Trophoblast cell (in vitro differentiated cells and primary cell): ENCODE measurements at regions not wholly inside any gene's neighbourhood (a gene's known extent, or its start where the extent isn't known, plus 50 kb on each side); places are given as distances from the start of the nearest gene placed in this dataset.

ENCODE experiments used
- DNase-seq, 2 donors: peaks; one replicate each; pipeline ENCODE4 v3.0.0-alpha.2; 2016
- H2AFZ ChIP-seq: 2 replicates; pipeline ENCODE4 v1.6.1; 2013; ENCODE audit warnings: low read length, moderate library complexity, mild to moderate bottlenecking; ENCODE audit not compliant: insufficient read depth, poor library complexity
- H2AK5ac ChIP-seq: 2 replicates; pipeline ENCODE4 v1.6.1; 2013; ENCODE audit warnings: mild to moderate bottlenecking, low read length
- H2BK120ac ChIP-seq: 2 replicates; pipeline ENCODE4 v1.6.1; 2013; ENCODE audit warnings: low read length, mild to moderate bottlenecking, moderate library complexity; ENCODE audit not compliant: insufficient read depth, poor library complexity
- H2BK12ac ChIP-seq: 2 replicates; pipeline ENCODE4 v1.6.1; 2013; ENCODE audit warnings: mild to moderate bottlenecking, low read length, moderate library complexity
- H2BK5ac ChIP-seq: 2 replicates; pipeline ENCODE4 v1.6.1; 2013; ENCODE audit warnings: low read length, low read depth, moderate library complexity, mild to moderate bottlenecking; ENCODE audit not compliant: poor library complexity
- H3K14ac ChIP-seq: 2 replicates; pipeline ENCODE4 v1.6.1; 2013; ENCODE audit warnings: mild to moderate bottlenecking, low read length
- H3K18ac ChIP-seq: 2 replicates; pipeline ENCODE4 v1.6.1; 2013; ENCODE audit warnings: mild to moderate bottlenecking, low read length
- H3K23ac ChIP-seq: 2 replicates; pipeline ENCODE4 v1.6.1; 2013; ENCODE audit warnings: low read length
- H3K27ac ChIP-seq: 2 replicates; pipeline ENCODE4 v1.5.1; 2013; ENCODE audit warnings: low read depth, mild to moderate bottlenecking, inconsistent platforms, low read length, moderate library complexity
- H3K27me3 ChIP-seq: 2 replicates; pipeline ENCODE4 v1.6.1; 2013; ENCODE audit warnings: inconsistent platforms, mild to moderate bottlenecking, low read length, moderate library complexity; ENCODE audit not compliant: insufficient read depth
- H3K36me3 ChIP-seq, 2 experiments: 1 replicate in 1 of 2; 2 replicates in 1 of 2; pipeline ENCODE4 v1.6.1; 2013; ENCODE audit warnings: low read length in 2 of 2, mild to moderate bottlenecking in 2 of 2, moderate library complexity in 1 of 2; ENCODE audit not compliant: insufficient read depth in 2 of 2, control insufficient read depth in 1 of 2
- H3K4ac ChIP-seq: 2 replicates; pipeline ENCODE4 v1.6.1; 2013; ENCODE audit warnings: low read depth, mild to moderate bottlenecking, low read length, moderate library complexity
- H3K4me1 ChIP-seq, 2 experiments: 1 replicate in 1 of 2; 2 replicates in 1 of 2; pipeline ENCODE4 v1.6.1; 2013; ENCODE audit warnings: low read length in 2 of 2, mild to moderate bottlenecking in 2 of 2, moderate library complexity in 1 of 2; ENCODE audit not compliant: insufficient read depth in 2 of 2, control insufficient read depth in 1 of 2
- H3K4me2 ChIP-seq: 2 replicates; pipeline ENCODE4 v1.6.1; 2013; ENCODE audit warnings: inconsistent platforms, mild to moderate bottlenecking, low read length, moderate library complexity
- H3K4me3 ChIP-seq: 2 replicates; pipeline ENCODE4 v1.5.1; 2013; ENCODE audit warnings: mild to moderate bottlenecking, low read depth, low read length, inconsistent platforms
- H3K79me1 ChIP-seq: one replicate; pipeline ENCODE4 v1.6.1; 2013; ENCODE audit warnings: low read length
- H3K79me2 ChIP-seq: 2 replicates; pipeline ENCODE4 v1.6.1; 2013; ENCODE audit warnings: low read length, mild to moderate bottlenecking; ENCODE audit not compliant: control insufficient read depth, insufficient read depth, poor library complexity
- H3K9ac ChIP-seq: 2 replicates; pipeline ENCODE4 v1.6.1; 2013; ENCODE audit warnings: mild to moderate bottlenecking, low read length
- H3K9me3 ChIP-seq: 2 replicates; pipeline ENCODE4 v1.6.1; 2013; ENCODE audit warnings: low read depth, mild to moderate bottlenecking, control low read depth, inconsistent platforms, low read length; ENCODE audit not compliant: insufficient read depth
- H4K12ac ChIP-seq: 2 replicates; pipeline ENCODE4 v1.6.1; 2013; ENCODE audit warnings: low read depth, mild to moderate bottlenecking, low read length, moderate library complexity
- H4K8ac ChIP-seq: 2 replicates; pipeline ENCODE4 v1.6.1; 2013; ENCODE audit warnings: low read depth, mild to moderate bottlenecking, low read length, moderate library complexity
- H4K91ac ChIP-seq: one replicate; pipeline ENCODE4 v1.6.1; 2013; ENCODE audit warnings: low read depth, mild to moderate bottlenecking, low read length, moderate library complexity
- WGBS: extraction: QIAGEN DNeasy Blood & Tissue Kit; methylation state at CpG from one replicate; pipeline ENCODE4 v1.1.7; 2013; ENCODE audit warnings: missing lambda C conversion rate; ENCODE audit not compliant: insufficient read length, insufficient coverage; ENCODE audit errors: extremely low coverage; 5-methylcytosine and 5-hydroxymethylcytosine counted together

- Histone ChIP-seq H3K4me2 (no peak overlapping the region), H3K27me3 (no peaks in the 10 kb centered on the region), H2AK5ac (no peak overlapping the region), H2AFZ (no peak overlapping the region), H3K9ac (no peak overlapping the region), H2BK5ac (no peak overlapping the region), H2BK12ac (no peak overlapping the region), H4K8ac (no peak overlapping the region), H3K4ac (no peak overlapping the region), H3K18ac (no peak overlapping the region), H3K79me2 (no peaks in the 10 kb centered on the region), H3K23ac (no peak overlapping the region), H4K91ac (no peak overlapping the region), H3K79me1 (no peaks in the 10 kb centered on the region), H3K14ac (no peak overlapping the region), H4K12ac (no peak overlapping the region), H3K9me3 (no peaks in the 10 kb centered on the region), H3K36me3 (no peaks in the 10 kb centered on the region), H3K27ac (no peak overlapping the region), H3K4me3 (no peak overlapping the region), H3K4me1 (no peaks in the 10 kb centered on the region), H2BK120ac (no peak overlapping the region)
- WGBS, result no CpG with 5 or more reads among the region's 11 CpGs
- DNase-seq, result peak in 1 of 2 donors; percentile 76
Observed at GRCh38 chr1:88608139-88608943, 75.7 kb upstream of the PKN2 start.

DNA sequence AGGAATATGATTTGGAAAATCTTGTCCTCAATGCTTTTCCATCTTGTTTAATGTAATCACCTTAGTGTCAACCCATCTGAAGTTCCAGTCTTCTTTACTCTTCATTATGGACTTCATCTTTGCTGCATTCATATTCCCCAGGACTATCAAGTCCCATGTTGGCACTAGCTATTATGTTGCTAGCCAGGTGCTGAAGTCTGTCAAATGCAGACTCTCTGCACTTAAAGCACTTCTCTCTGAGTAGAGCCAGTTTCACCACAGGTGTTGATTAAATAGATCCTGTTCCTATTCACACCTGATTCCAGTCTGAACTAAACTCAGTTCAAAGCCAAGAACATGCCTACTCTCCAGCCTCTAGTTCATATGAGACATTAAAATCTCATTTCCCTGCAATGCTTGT is 75.0 kb upstream of the PKN2 start:
- no peak overlapping the region for H2AK5ac ChIP-seq
- no peak overlapping the region for H2AFZ ChIP-seq
- H3K79me1 ChIP-seq, result no peaks in the 10 kb centered on the region
- no peak overlapping the region for H3K14ac ChIP-seq
- no peak overlapping the region for H3K23ac ChIP-seq
- no peaks in the 10 kb centered on the region for H3K4me1 ChIP-seq
- no peak overlapping the region for H4K8ac ChIP-seq
- no peak overlapping the region for H4K12ac ChIP-seq
- no peak overlapping the region for H3K4ac ChIP-seq
- H3K9ac ChIP-seq, result no peak overlapping the region
- H3K9me3 ChIP-seq, result no peaks in the 10 kb centered on the region
- H2BK120ac ChIP-seq, result no peak overlapping the region
- no peak overlapping the region for H2BK5ac ChIP-seq
- no peaks in the 10 kb centered on the region for H3K27me3 ChIP-seq
- H2BK12ac ChIP-seq, result no peak overlapping the region
- DNase-seq, result no peak
- H3K79me2 ChIP-seq, result no peaks in the 10 kb centered on the region
- H3K18ac ChIP-seq, result no peak overlapping the region
- H4K91ac ChIP-seq, result no peak overlapping the region
- H3K27ac ChIP-seq, result no peak overlapping the region
- no peaks in the 10 kb centered on the region for H3K36me3 ChIP-seq
- H3K4me2 ChIP-seq, result no peak overlapping the region
- H3K4me3 ChIP-seq, result no peak overlapping the region

- H2BK5ac ChIP-seq, result no peak overlapping the region
- H3K27me3 ChIP-seq, result no peaks in the 10 kb centered on the region
- H3K18ac ChIP-seq, result no peak overlapping the region
- H3K36me3 ChIP-seq, result no peaks in the 10 kb centered on the region
- no peak overlapping the region for H4K8ac ChIP-seq
- WGBS, result no CpG with 5 or more reads among the region's 7 CpGs
- DNase-seq, result peak in 1 of 2 donors; percentile 37
- H2BK12ac ChIP-seq, result no peak overlapping the region
- no peak overlapping the region for H2BK120ac ChIP-seq
- H2AK5ac ChIP-seq, result no peak overlapping the region
- no peak overlapping the region for H3K4me3 ChIP-seq
- no peaks in the 10 kb centered on the region for H3K79me2 ChIP-seq
- no peaks in the 10 kb centered on the region for H3K9me3 ChIP-seq
- H3K4me1 ChIP-seq, result no peaks in the 10 kb centered on the region
- H4K91ac ChIP-seq, result no peak overlapping the region
- H3K4me2 ChIP-seq, result no peak overlapping the region
- no peak overlapping the region for H2AFZ ChIP-seq
- no peak overlapping the region for H3K14ac ChIP-seq
- no peak overlapping the region for H3K4ac ChIP-seq
- no peak overlapping the region for H4K12ac ChIP-seq
- H3K79me1 ChIP-seq, result no peaks in the 10 kb centered on the region
- H3K9ac ChIP-seq, result no peak overlapping the region
- no peak overlapping the region for H3K23ac ChIP-seq
- H3K27ac ChIP-seq, result no peak overlapping the region
Observed at GRCh38 chr1:88610687-88611086, 73.4 kb upstream of the PKN2 start.

DNA sequence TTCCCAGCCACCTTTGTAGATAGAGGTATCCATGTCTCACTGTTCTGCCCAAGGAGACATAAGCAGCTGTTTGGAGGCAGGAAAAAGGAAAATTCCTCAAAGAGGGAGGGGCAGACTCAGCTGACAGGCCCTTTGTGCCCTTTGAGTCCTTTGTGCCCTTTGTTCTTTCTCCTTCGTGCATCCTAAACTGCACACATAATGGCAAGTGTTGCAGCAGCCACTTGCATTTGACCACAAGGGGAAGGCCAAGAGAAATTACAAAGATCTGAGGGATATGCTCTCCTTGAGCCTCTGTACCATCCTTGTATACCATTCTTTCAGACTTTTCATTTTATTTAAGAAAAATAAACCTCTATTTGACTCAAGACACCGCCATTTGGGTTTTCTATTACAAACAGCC is 71.8 kb upstream of the PKN2 start:
- H2BK5ac ChIP-seq, result no peak overlapping the region
- H4K8ac ChIP-seq, result no peak overlapping the region
- H3K4ac ChIP-seq, result no peak overlapping the region
- no peak overlapping the region for H2BK12ac ChIP-seq
- DNase-seq, result no peak
- H3K79me2 ChIP-seq, result no peaks in the 10 kb centered on the region
- no peaks in the 10 kb centered on the region for H3K79me1 ChIP-seq
- H3K14ac ChIP-seq, result no peak overlapping the region
- H3K4me2 ChIP-seq, result no peak overlapping the region
- no peaks in the 10 kb centered on the region for H3K36me3 ChIP-seq
- H2AFZ ChIP-seq, result no peak overlapping the region
- H4K91ac ChIP-seq, result no peak overlapping the region
- H3K4me3 ChIP-seq, result no peak overlapping the region
- no peaks in the 10 kb centered on the region for H3K4me1 ChIP-seq
- whole genome bisulfite sequencing, result no CpG with 5 or more reads among the region's 2 CpGs
- H3K18ac ChIP-seq, result no peak overlapping the region
- H2AK5ac ChIP-seq, result no peak overlapping the region
- H3K27me3 ChIP-seq, result no peaks in the 10 kb centered on the region
- no peak overlapping the region for H2BK120ac ChIP-seq
- H3K27ac ChIP-seq, result no peak overlapping the region
- no peak overlapping the region for H3K9ac ChIP-seq
- no peak overlapping the region for H3K23ac ChIP-seq
- no peak overlapping the region for H4K12ac ChIP-seq
- H3K9me3 ChIP-seq, result no peaks in the 10 kb centered on the region
